Inferior parietal cortex (tissue), 1 donor: ENCODE measurements at regions not wholly inside any gene's neighbourhood (a gene's known extent, or its start where the extent isn't known, plus 50 kb on each side); places are given as distances from the start of the nearest gene placed in this dataset.
"Not testable (repeated sequence)": the region's sequence is repeated elsewhere in the genome, so short reads cannot be mapped to it uniquely, and the experiment has no call there.

ENCODE experiments used
- DNase-seq: peaks from one replicate; pipeline ENCODE4 v3.0.0-alpha.2; 2016; ENCODE audit errors: extremely low spot score

DNA sequence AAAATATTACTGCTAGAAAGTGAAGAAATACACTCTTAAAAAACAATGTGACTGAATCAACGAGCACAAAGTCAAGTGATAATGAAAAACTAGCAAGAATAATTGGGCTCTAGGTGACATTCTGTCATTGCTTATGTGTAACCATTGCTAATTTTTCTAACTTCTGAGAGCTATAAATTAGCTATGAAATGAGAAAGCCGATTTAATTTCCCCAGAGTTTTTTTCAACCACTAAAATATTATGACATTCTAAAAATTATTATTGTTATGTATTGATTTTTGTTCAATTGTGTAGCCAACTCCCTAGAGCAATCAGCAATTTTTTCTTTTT, 458.6 kb upstream of the ATXN8OS start:
- no peak for DNase-seq

DNA sequence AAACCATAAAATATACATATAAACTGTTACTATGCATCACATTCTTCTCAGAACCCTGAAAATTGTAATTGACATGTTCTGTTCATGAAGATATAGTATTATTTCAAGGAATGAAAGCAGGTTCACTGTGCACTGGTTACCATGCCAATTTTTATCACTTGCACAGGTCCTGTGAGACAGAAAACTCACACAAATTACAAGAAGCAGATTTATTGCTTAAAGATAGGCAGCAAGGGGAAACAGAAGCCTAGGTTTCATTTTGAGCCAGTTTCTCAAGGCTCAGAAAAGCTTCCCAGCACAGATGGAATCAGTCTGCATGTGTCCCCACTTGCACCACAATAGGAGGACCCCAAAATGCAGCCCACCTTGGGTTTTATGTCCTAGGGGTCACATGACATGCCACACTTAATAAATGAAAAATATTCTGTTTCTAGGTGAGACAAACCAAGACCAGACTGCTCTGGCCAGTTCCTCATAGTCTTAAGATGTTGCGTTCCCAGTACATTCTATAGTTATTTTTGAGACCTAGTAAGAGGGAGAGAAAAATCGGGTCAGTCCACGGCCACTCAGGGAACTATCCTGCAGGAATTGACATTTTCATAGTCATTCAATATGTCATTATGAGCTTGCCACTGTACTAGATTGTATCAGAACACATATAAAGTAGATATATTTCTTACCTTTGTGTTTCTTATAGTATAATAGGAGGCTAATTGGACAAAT, 459.1 kb upstream of the ATXN8OS start:
- no peak for DNase-seq

DNA sequence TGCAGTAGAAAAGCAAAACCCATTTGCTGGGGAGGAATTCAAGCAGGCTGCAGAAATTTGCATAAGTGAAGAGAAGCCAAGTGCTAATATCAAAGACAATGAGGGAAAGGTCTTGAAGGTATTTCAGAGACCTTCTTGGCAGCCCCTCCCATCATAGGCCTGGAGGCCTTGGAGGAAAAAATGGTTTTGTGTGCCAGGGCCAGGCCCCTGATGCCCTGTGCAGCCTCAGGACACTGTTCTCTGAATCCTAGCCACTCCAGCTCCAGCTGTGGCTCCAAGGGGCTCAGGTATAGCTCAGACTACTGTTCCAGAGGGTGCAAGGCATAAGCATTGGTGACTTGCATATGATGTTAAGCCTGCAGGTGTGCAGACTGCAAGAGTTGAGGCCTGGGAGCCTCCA, 463.2 kb upstream of the ATXN8OS start:
- DNase-seq, result no peak

DNA sequence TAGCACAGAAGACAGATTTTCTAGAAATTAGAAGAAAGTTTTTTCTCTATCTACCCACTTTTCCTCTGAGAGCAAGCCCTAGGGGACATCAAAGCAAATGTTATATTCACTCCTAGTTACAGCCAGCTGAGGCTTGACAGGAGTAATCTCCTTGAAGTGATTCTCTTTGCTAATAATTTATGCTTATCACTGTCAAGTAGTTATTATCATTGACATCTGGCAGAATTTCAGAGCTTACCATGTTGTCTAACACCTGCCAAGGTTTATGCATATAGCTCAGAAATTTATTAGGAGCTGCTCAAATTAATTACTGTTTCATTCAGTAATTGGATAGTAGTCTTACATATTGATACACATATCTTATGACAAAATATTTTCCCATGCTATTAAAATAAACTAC, 465.9 kb upstream of the ATXN8OS start:
- DNase-seq, result no peak

DNA sequence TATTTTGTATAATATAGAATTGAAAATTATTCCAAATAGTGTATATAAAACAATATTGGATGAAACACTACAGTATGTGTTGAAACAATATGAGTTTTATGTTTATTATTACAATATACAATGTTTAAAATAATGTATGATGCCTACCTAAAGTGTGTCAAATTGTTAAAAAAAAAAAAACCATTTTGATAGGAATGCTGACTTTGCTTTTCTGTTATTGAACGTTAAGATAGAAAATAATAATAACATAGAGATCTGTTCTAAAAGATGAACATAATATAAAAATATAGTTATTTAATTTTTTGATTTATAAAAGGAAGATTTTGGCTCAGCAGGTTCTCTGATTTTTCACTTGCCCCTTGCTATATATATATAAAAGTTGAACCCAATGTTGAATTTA, 474.6 kb upstream of the ATXN8OS start:
- no peak for DNase-seq

DNA sequence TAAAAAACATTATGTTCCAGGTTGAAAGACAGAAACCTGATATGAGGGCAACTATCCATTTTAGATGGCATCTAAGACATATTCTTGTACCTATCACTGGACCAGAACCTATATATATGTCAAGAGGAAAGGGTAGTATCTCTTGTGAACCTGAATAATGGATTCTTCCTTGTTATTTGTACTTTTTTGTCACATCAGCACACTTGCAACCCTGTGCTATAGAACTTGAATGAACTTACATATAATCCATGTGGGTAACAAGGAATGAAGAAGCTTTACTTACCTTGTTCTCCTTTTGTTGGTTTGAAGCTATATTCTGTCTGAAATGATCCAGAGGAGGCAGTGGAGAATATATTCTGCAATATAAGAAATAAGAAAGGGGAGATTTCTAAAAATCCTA, 483.7 kb upstream of the ATXN8OS start:
- DNase-seq, result no peak

DNA sequence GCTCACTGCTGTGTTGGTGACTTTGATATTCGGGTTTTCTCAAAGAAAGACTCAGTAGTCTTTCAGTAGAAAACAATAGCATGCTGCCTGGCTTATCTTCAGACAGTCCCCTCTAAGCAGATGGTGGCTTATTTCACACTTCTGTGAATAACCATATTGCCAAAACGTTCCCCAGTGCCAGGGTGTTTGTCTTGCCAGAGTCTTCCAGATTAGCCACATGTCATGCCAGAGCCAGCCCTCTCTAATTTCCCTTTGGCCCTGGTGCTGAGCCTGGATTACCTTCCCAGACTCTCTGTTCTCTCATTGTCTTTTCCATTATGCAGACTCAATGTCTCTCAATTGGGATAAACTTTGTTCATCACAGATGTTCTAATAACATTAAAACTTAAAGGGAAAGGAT, 488.0 kb upstream of the ATXN8OS start:
- DNase-seq, result no peak

DNA sequence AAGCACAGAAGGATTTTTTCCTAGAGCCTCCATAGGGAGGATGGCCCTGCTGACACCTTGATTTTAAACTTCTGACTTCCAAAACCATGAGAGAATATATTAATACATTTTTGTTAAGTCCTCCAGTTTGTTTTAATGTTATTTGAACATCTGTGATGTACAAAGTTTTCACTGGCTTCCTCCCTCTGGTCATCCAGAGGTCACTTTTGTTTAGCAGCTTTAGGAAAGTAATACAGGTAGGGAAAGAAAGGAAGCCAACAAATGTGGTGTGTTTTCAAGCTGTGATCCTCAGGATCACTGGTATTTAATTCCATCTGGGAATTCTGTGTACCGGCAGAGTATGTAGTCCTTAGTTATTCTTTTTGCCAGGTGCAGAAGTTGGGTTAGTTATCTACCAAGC, 488.8 kb upstream of the ATXN8OS start:
- DNase-seq, result no peak

DNA sequence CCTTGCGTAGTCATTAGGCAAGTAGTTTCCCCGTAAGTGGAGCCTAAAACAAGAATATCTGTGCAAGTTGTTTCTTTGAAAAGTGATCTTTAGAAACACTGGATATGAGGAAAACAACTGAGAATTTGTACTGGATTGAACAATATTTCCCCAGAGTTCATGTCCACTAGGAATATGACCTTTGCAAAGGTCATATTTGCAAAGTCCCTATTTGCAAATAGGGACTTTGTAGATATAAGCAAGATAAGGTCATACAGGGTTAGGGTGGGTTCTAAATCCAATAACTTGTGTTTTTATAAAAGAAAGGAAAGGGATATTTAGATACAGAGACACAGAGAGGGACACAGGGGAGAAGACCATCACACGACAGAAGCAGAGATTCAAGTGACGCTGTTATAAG, 489.2 kb upstream of the ATXN8OS start:
- no peak for DNase-seq

DNA sequence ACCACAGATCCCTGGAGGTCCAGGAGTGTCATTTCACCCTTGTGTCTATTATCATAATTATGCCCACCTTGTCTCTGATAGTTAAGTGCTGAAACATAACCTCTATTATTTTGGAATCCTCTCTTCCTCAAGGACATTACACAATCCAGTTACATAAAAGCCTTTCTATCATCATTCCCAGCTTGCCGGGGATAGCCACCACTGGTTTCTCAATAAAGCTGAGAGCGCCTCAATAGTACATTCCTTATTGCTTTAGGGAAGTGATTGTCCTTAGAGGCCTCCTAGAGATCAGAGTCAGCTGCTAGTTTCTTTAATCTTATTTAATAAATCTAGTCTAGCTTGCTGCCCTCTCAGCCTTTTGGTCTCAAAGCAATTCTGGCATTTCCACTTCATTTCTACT, 490.0 kb upstream of the ATXN8OS start:
- no peak for DNase-seq

DNA sequence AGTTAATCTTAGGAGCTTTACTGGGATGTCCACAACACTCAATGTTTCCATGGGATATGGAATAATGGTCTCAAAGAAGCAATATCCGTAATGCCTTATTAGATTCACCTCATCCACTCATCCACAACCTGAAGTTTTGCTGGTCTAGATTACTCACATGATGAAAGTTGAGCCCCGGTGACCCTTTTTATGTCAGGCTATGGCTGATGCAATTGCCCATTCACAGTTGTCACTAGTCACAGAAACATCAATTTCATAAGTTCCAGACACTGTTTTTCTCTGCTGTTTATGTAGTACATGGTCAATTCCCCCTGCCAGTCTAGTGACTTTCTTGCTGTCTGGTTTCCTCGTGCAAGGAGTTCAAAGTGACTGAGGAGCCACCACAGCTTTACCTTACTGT, 491.2 kb upstream of the ATXN8OS start:
- no peak for DNase-seq

DNA sequence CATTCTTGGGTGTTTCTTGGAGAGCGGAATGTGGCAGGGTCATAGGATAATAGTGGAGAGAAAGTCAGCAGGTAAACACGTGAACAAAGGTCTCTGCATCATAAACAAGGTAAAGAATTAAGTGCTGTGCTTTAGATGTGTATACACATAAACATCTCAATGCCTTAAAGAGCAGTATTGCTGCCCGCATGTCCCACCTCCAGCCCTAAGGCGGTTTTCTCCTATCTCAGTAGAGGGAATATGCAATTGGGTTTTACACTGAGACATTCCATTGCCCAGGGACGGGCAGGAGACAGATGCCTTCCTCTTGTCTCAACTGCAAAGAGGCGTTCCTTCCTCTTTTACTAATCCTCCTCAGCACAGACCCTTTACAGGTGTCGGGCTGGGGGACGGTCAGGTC, 492.6 kb upstream of the ATXN8OS start:
- not testable (repeated sequence) for DNase-seq

DNA sequence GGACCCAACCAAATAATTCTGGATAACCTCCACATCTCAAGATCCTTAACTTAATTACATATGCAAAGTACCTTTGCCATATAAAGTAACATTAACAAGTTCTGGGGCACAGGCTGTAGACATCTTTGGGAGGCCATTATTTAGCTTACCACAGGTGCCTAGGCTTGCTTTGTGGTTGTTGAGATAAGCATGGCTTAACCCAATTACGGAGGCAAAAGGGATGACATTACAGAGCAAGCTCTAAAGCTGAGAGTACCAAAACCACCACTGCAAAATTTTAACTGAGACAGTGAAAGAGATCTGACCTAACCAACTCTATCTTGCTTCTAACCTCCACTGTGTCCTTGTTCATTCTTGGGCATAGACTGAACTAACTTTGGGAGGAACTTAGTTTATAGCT, 502.9 kb upstream of the ATXN8OS start:
- no peak for DNase-seq

DNA sequence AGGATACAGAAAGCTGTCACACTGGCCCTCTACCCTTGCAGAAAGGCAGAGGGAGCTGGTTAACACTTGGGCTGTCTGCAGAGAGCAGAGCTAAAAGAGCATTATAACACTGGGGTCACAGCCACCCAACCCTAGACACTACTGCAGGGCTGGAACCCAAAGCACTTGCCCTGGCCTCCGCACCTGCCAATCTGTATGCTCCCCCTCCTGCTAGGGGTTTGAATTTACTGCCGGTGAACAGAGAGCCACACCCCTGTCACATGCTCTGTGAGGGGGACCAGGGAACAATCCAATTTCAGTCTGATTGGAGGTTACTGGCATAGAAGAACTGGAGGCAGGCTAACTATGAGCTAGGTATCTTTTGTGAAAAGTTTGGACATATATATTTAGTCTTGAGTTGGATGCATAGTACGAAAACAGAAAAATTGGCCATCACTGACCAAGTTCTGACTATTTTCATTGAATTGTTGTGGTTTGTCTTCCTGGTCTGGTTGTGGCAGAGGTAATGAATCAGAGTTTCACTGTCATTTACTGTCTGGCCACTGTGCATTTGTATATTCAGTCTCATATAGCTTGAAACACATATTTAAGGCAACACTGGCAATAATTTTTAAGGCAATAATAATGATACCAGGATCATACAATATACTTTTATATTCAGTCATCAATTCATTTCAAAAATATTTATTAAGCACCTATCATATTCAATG, 504.3 kb upstream of the ATXN8OS start:
- DNase-seq, result no peak

DNA sequence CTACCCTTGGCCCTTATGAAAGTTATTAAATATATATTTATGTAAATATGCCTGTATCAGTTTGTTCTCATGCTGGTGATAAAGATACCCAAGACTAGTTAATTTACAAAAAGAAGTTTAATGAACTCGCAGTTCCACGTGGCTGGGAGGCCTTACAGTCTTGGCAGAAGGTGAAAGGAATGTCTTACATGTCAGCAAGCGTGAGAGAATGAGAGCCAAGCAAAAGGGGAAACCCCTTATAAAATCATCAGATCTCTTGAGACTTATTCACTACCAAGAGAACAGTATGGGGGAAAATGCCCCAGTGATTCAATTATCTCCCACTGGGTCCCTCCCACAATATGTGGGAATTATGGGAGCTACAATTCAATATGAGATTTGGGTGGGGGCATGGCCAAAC, 506.0 kb upstream of the ATXN8OS start:
- no peak for DNase-seq

DNA sequence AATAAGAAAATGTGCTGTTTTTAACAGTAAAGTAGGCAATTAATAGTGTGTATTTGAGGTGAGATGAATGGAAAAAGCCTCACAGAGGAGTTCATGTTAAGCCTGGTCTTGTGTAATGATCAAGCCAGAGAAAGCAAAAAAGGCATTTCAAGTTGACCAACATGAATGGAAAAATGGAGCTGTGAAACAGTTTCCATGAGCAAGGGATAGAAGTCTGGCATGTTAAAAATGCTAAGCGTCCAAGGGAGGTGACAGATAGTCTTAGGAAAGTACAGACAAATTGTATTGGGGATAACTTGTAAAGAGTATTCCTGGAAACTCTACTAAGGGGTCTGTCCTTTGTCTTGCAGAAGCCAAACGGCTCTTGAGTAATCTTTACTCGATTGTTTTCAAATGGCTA, 506.8 kb upstream of the ATXN8OS start:
- DNase-seq, result no peak

DNA sequence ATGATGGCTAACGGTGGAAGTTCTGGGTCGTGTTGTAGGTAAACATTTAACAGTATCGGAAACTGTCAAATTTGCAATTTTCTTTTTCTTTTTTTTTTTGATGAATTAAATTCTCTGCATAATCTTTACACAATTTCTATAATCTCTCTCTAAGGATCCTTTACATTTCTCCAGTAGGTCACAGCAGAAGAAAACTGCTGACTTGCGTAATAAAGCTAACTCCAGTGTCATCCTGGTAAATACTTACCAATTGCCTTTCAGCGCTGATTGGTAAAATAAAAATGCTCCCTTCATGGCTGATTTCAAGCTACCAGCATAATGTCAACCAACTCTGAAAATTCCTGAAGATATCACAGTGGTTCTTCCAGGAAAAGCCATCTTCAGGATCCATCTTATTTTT, 510.5 kb upstream of the ATXN8OS start:
- no peak for DNase-seq

DNA sequence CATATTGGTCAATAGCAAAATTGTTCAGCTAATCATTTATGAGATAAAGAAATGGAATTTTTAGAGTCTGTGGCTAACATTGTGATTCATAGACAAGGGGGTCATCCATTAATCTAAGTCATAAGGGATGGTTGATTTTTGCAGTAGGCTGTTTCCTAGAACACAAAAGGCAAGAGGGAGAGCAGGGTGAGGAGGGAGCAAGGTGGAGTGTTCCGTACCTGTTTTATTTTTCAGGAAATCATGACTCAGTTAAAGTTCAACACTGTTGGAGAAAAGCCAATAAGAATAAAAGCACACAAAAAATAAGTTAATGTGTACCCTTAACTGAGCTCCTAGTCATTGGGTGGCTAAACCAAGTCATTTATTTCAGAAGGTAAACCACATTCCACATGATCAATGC, 512.4 kb upstream of the ATXN8OS start:
- DNase-seq, result no peak

DNA sequence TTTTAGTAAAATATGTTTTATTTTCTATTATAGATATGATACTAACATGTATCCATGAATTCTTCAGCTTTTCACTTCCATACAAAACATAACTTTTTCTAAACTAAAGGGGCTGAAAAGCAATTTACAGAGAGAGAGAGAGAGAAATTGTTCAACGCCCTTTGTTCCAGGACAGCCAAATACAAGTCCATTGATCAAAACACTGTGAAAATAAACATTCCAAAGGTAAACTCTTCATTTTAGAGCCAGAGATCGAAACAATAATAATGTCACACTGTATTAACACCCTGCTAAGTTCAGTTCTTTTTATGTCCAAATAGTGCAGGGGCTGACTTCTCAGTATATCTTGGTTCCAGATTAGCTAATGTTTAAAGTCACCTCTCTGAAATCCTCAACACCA, 516.2 kb upstream of the ATXN8OS start:
- no peak for DNase-seq

DNA sequence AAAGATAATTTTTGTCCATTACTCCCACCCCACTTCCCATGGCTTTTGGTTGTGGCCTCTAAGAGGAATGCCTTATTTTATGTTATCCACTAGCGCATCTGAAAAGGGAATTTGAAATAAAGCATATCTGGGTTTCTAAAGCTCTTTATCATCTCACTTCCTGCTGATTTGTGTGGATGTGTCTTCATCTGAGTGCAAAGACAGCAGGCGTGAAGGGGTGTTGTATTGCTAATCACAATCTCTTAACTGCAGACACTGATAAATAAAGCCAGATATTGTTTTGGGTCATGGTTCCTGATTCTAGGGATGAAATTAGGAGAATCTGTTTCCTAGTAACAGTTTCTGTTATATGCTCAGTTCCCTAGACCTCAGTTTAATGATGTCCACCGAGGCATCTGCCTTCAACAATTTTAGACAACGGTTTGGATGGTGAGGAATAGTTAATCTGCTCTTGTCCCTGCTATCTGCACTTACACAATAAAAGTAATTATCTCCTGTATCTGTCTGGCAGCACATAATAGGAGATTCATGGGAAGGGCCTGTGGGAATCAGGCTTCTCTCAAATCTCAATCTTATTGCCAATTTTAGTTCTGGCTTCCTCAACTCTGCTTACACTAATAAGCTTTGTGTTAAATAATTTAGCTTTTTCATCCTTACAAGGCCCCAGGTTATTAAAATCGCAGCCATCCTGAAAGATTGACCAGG, 517.9 kb upstream of the ATXN8OS start:
- DNase-seq, result no peak

DNA sequence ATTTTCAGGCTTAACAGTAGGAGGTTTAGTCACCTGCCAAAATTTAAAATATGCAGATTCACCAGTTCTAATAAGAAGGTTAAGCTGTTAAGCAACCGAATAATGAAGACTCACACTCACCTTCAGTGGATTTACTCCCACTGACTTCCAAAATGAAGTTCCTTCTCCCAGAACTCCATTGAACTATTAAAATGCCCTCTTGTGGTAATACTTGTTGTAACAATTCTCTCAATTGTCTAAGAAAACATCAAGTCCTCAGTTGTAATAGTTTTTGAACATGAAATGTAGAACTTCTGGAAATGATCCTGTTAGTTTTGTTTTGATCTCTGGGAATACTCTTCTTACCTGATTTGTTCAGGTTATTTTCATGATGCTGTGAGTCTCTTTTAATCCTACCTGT, 522.0 kb upstream of the ATXN8OS start:
- DNase-seq, result no peak

DNA sequence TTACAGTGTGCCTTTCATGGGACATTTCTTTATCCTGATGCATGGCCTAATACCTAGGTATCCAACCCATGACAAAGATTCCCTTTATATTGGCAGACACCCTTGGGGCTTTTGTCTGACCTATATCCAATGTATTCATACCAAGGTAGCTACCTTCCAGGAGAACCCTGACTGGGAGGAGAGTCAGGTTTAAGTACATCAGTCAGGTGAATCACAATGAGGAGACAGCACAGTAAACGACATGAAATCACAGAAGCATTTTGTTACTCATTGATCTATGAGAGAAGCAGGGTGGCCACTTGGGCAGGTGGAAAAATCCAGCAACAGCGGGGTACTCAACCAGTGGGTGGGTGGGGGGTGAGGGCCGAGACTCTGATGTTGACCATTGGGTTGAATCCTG, 527.4 kb upstream of the ATXN8OS start:
- no peak for DNase-seq

DNA sequence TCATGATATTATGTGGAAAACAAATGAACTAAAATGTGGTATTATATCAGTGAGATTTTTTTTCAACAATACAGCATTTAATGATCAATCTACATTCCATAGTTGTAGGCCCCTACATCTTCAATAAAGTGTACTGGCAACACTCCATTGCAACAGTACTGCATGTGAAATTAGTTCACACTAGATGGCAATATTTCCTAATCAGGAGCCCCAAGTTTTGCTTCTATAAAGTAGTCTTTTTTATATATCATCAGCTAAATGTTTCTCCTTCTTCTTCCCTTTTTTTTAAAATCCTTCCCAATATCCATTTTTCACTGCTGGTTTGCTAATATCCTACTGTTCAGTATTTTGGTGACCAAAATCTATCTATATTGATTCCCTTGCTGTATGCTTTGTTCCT, 528.3 kb upstream of the ATXN8OS start:
- no peak for DNase-seq
